ENCODE measurements at regions not wholly inside any gene's neighbourhood (a gene's known extent, or its start where the extent isn't known, plus 50 kb on each side); places are given as distances from the start of the nearest gene placed in this dataset.

GRCh38 chr9:126144196-126144595, 182.4 kb upstream of the MVB12B start:
- TF ChIP-seq, protein P1, sequence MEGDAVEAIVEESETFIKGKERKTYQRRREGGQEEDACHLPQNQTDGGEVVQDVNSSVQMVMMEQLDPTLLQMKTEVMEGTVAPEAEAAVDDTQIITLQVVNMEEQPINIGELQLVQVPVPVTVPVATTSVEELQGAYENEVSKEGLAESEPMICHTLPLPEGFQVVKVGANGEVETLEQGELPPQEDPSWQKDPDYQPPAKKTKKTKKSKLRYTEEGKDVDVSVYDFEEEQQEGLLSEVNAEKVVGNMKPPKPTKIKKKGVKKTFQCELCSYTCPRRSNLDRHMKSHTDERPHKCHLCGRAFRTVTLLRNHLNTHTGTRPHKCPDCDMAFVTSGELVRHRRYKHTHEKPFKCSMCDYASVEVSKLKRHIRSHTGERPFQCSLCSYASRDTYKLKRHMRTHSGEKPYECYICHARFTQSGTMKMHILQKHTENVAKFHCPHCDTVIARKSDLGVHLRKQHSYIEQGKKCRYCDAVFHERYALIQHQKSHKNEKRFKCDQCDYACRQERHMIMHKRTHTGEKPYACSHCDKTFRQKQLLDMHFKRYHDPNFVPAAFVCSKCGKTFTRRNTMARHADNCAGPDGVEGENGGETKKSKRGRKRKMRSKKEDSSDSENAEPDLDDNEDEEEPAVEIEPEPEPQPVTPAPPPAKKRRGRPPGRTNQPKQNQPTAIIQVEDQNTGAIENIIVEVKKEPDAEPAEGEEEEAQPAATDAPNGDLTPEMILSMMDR (IDR thresholded peaks at IDR 0.05; ENCODE audit: poor library complexity, severe bottlenecking): no peak
- TF ChIP-seq POLR2AphosphoS5 (IDR thresholded peaks at IDR 0.05): no peak
